ENCODE measurements at regions not wholly inside any gene's neighbourhood (a gene's known extent, or its start where the extent isn't known, plus 50 kb on each side); places are given as distances from the start of the nearest gene placed in this dataset.

- no peak overlapping the region for H3K27ac Mint-ChIP-seq
- no peaks in the 10 kb centered on the region for H3K4me1 Mint-ChIP-seq
- no peaks in the 10 kb centered on the region for H3K27me3 Mint-ChIP-seq
- H3K36me3 Mint-ChIP-seq (ENCODE audit: low read depth) = no peaks in the 10 kb centered on the region
- no peak overlapping the region for H3K4me3 Mint-ChIP-seq
- DNase-seq (no peak), ATAC-seq (no peak)
- no peaks in the 10 kb centered on the region for H3K9me3 ChIP-seq (ENCODE audit: control insufficient read depth, low read length, poor library complexity, severe bottlenecking)
These were observed 785.8 kb upstream of the ADGRL4 start for GRCh38 chr1:79792219-79792930.

- DNase-seq (no peak), ATAC-seq (no peak)
- no peaks in the 10 kb centered on the region for H3K27me3 Mint-ChIP-seq
- no peak overlapping the region for H3K27ac Mint-ChIP-seq
- H3K9me3 ChIP-seq (ENCODE audit: control insufficient read depth, low read length, poor library complexity, severe bottlenecking) = no peaks in the 10 kb centered on the region
- H3K4me1 Mint-ChIP-seq = no peaks in the 10 kb centered on the region
- H3K4me3 Mint-ChIP-seq = no peak overlapping the region
- H3K36me3 Mint-ChIP-seq (ENCODE audit: low read depth) = no peaks in the 10 kb centered on the region
These were observed 785.1 kb upstream of the ADGRL4 start for GRCh38 chr1:79791488-79792218.

- DNase-seq = no peak
- H3K4me3 Mint-ChIP-seq = no peak overlapping the region
- no peak overlapping the region for H3K27ac Mint-ChIP-seq
- no peaks in the 10 kb centered on the region for H3K9me3 ChIP-seq (ENCODE audit: control insufficient read depth, low read length, poor library complexity, severe bottlenecking)
- H3K36me3 Mint-ChIP-seq (ENCODE audit: low read depth) = no peaks in the 10 kb centered on the region
- no peaks in the 10 kb centered on the region for H3K27me3 Mint-ChIP-seq
- ATAC-seq = no peak
- H3K4me1 Mint-ChIP-seq = no peaks in the 10 kb centered on the region
These were observed 784.4 kb upstream of the ADGRL4 start for GRCh38 chr1:79790950-79791349.

- Mint-ChIP-seq H3K36me3 (ENCODE audit: low read depth) (no peaks in the 10 kb centered on the region), H3K27ac (no peak overlapping the region), H3K4me1 (no peaks in the 10 kb centered on the region), H3K4me3 (no peak overlapping the region), H3K27me3 (no peaks in the 10 kb centered on the region)
- ATAC-seq (no peak), DNase-seq (no peak)
- no peaks in the 10 kb centered on the region for H3K9me3 ChIP-seq (ENCODE audit: control insufficient read depth, low read length, poor library complexity, severe bottlenecking)
These were observed 781.1 kb upstream of the ADGRL4 start for GRCh38 chr1:79787631-79788030.

- H3K9me3 ChIP-seq (ENCODE audit: control insufficient read depth, low read length, poor library complexity, severe bottlenecking) = no peaks in the 10 kb centered on the region
- no peaks in the 10 kb centered on the region for H3K4me1 Mint-ChIP-seq
- H3K27me3 Mint-ChIP-seq = no peaks in the 10 kb centered on the region
- ATAC-seq (no peak), DNase-seq (no peak)
- no peak overlapping the region for H3K4me3 Mint-ChIP-seq
- no peak overlapping the region for H3K27ac Mint-ChIP-seq
- no peaks in the 10 kb centered on the region for H3K36me3 Mint-ChIP-seq (ENCODE audit: low read depth)
These were observed 779.4 kb upstream of the ADGRL4 start for GRCh38 chr1:79785964-79786363.

GRCh38 chr1:79785561-79785960, 779.0 kb upstream of the ADGRL4 start:
- Mint-ChIP-seq H3K36me3 (ENCODE audit: low read depth) (no peaks in the 10 kb centered on the region), H3K4me1 (no peaks in the 10 kb centered on the region), H3K27ac (no peak overlapping the region), H3K27me3 (no peaks in the 10 kb centered on the region), H3K4me3 (no peak overlapping the region)
- no peak for ATAC-seq
- DNase-seq = no peak
- H3K9me3 ChIP-seq (ENCODE audit: control insufficient read depth, low read length, poor library complexity, severe bottlenecking) = no peaks in the 10 kb centered on the region

- H3K27me3 Mint-ChIP-seq = no peaks in the 10 kb centered on the region
- ATAC-seq = no peak
- H3K36me3 Mint-ChIP-seq (ENCODE audit: low read depth) = no peaks in the 10 kb centered on the region
These were observed 774.7 kb upstream of the ADGRL4 start for GRCh38 chr1:79781261-79781660.

GRCh38 chr1:79777481-79778219, 771.1 kb upstream of the ADGRL4 start:
- no peak overlapping the region for H3K27ac Mint-ChIP-seq
- DNase-seq = no peak
- H3K36me3 Mint-ChIP-seq (ENCODE audit: low read depth) = no peaks in the 10 kb centered on the region
- H3K4me1 Mint-ChIP-seq = no peaks in the 10 kb centered on the region
- H3K9me3 ChIP-seq (ENCODE audit: control insufficient read depth, low read length, poor library complexity, severe bottlenecking) = no peaks in the 10 kb centered on the region
- no peak overlapping the region for H3K4me3 Mint-ChIP-seq
- no peak for ATAC-seq
- H3K27me3 Mint-ChIP-seq = no peaks in the 10 kb centered on the region

More at GRCh38 chr1:79781261-79781660, 774.7 kb upstream of the ADGRL4 start:
- DNase-seq = no peak
- Mint-ChIP-seq H3K4me1 (no peaks in the 10 kb centered on the region), H3K4me3 (no peak overlapping the region), H3K27ac (no peak overlapping the region)
- no peaks in the 10 kb centered on the region for H3K9me3 ChIP-seq (ENCODE audit: control insufficient read depth, low read length, poor library complexity, severe bottlenecking)

- H3K27me3 Mint-ChIP-seq = no peaks in the 10 kb centered on the region
- no peaks in the 10 kb centered on the region for H3K9me3 ChIP-seq (ENCODE audit: control insufficient read depth, low read length, poor library complexity, severe bottlenecking)
- H3K27ac Mint-ChIP-seq = no peak overlapping the region
- H3K36me3 Mint-ChIP-seq (ENCODE audit: low read depth) = no peaks in the 10 kb centered on the region
- no peaks in the 10 kb centered on the region for H3K4me1 Mint-ChIP-seq
- no peak for ATAC-seq
- no peak for DNase-seq
- H3K4me3 Mint-ChIP-seq = no peak overlapping the region
These were observed 768.9 kb upstream of the ADGRL4 start for GRCh38 chr1:79775402-79775801.

GRCh38 chr1:79773385-79773784, 766.9 kb upstream of the ADGRL4 start:
- no peaks in the 10 kb centered on the region for H3K9me3 ChIP-seq (ENCODE audit: control insufficient read depth, low read length, poor library complexity, severe bottlenecking)
- H3K36me3 Mint-ChIP-seq (ENCODE audit: low read depth) = no peaks in the 10 kb centered on the region
- no peak overlapping the region for H3K4me3 Mint-ChIP-seq
- ATAC-seq (no peak), DNase-seq (no peak)
- H3K27me3 Mint-ChIP-seq = no peaks in the 10 kb centered on the region
- no peak overlapping the region for H3K27ac Mint-ChIP-seq
- no peaks in the 10 kb centered on the region for H3K4me1 Mint-ChIP-seq

- no peak overlapping the region for H3K27ac Mint-ChIP-seq
- no peak overlapping the region for H3K4me3 Mint-ChIP-seq
- H3K36me3 Mint-ChIP-seq (ENCODE audit: low read depth) = no peaks in the 10 kb centered on the region
- ATAC-seq = no peak
- H3K27me3 Mint-ChIP-seq = no peaks in the 10 kb centered on the region
- no peaks in the 10 kb centered on the region for H3K4me1 Mint-ChIP-seq
- H3K9me3 ChIP-seq (ENCODE audit: control insufficient read depth, low read length, poor library complexity, severe bottlenecking) = no peaks in the 10 kb centered on the region
- DNase-seq = no peak
These were observed 755.9 kb upstream of the ADGRL4 start for GRCh38 chr1:79762461-79762860.

GRCh38 chr1:79760531-79760930, 754.0 kb upstream of the ADGRL4 start:
- H3K27ac Mint-ChIP-seq = no peak overlapping the region
- no peaks in the 10 kb centered on the region for H3K27me3 Mint-ChIP-seq
- no peaks in the 10 kb centered on the region for H3K4me1 Mint-ChIP-seq
- ATAC-seq (no peak), DNase-seq (no peak)
- no peaks in the 10 kb centered on the region for H3K36me3 Mint-ChIP-seq (ENCODE audit: low read depth)
- no peak overlapping the region for H3K4me3 Mint-ChIP-seq
- H3K9me3 ChIP-seq (ENCODE audit: control insufficient read depth, low read length, poor library complexity, severe bottlenecking) = no peaks in the 10 kb centered on the region

GRCh38 chr1:79749607-79750006, 743.1 kb upstream of the ADGRL4 start:
- Mint-ChIP-seq H3K27me3 (no peaks in the 10 kb centered on the region), H3K4me1 (no peaks in the 10 kb centered on the region), H3K27ac (no peak overlapping the region), H3K36me3 (ENCODE audit: low read depth) (no peaks in the 10 kb centered on the region), H3K4me3 (no peak overlapping the region)
- no peaks in the 10 kb centered on the region for H3K9me3 ChIP-seq (ENCODE audit: control insufficient read depth, low read length, poor library complexity, severe bottlenecking)
- ATAC-seq (no peak), DNase-seq (no peak)
